Stomach (tissue), 8 donors: ENCODE measurements at regions not wholly inside any gene's neighbourhood (a gene's known extent, or its start where the extent isn't known, plus 50 kb on each side); places are given as distances from the start of the nearest gene placed in this dataset.

Experiments
- DNase-seq, 2 donors: peaks; one replicate each; pipeline versions ENCODE4 v3.0.0 to v3.0.0-alpha.2; 2013 to 2019
- H3K27ac ChIP-seq, 5 donors: fragments of 200-600 bp in 4 of 5; sonication (generic) in 4 of 5; one replicate each; pipeline ENCODE4 v1.5.1; 2013 to 2019; ENCODE audit warnings: mild to moderate bottlenecking in 1 of 5, moderate library complexity in 1 of 5
- H3K27me3 ChIP-seq, 3 donors: fragments of 200-600 bp; sonication (generic); one replicate each; pipeline ENCODE4 v1.5.1; 2017 to 2019; ENCODE audit warnings: mixed run types in 1 of 3
- H3K36me3 ChIP-seq, 4 donors: fragments of 200-600 bp; sonication (generic); 1 replicate in 3 of 4; 2 replicates in 1 of 4; pipeline ENCODE4 v1.5.1; 2016 to 2019
- H3K4me1 ChIP-seq, 4 donors: fragments of 200-600 bp; sonication (generic); one replicate each; pipeline ENCODE4 v1.5.1; 2016 to 2019
- H3K4me3 ChIP-seq, 4 donors: fragments of 200-600 bp; sonication (generic) in 3 of 4; one replicate each; pipeline ENCODE4 v1.5.1; 2016 to 2019; ENCODE audit warnings: mild to moderate bottlenecking in 1 of 4
- H3K9me3 ChIP-seq, 4 donors: fragments of 200-600 bp; sonication (generic); one replicate each; pipeline ENCODE4 v1.5.1; 2016 to 2019
- CTCF ChIP-seq, 7 experiments: fragments of 450-650 bp in 4 of 7; fragments of 200-600 bp in 3 of 7; sonication (generic) in 3 of 7; IDR thresholded peaks; one replicate each; pipeline ENCODE4 v1.5.1; 2016 to 2019; ENCODE audit warnings: antibody characterized with exemption in 7 of 7, control low read depth in 2 of 7, mild to moderate bottlenecking in 1 of 7
- EP300 ChIP-seq: sonication (generic); formaldehyde crosslinking; IDR thresholded peaks from one replicate; pipeline ENCODE4 v1.6.1; 2017; ENCODE audit warnings: antibody characterized with exemption
- POLR2A ChIP-seq, 4 donors: fragments of 450-650 bp; IDR thresholded peaks; one replicate each; pipeline ENCODE4 v1.6.1; 2016; ENCODE audit warnings: antibody characterized with exemption in 4 of 4, control low read depth in 2 of 4, mild to moderate bottlenecking in 1 of 4, moderate library complexity in 1 of 4
- POLR2AphosphoS5 ChIP-seq, 3 donors: sonication (generic); formaldehyde crosslinking; IDR thresholded peaks; one replicate each; pipeline ENCODE4 v1.6.1; 2016; ENCODE audit warnings: antibody characterized with exemption in 3 of 3
- WGBS, 5 donors: extraction: QIAGEN DNeasy Blood & Tissue Kit in 3 of 5; methylation state at CpG; one replicate each; pipeline versions ENCODE4 v1.1.5 to v1.1.7; 2013 to 2018; 5-methylcytosine and 5-hydroxymethylcytosine counted together
- intact Hi-C: fragments of 100-400 bp; cut with DNase I; formaldehyde crosslinking; loops from one replicate; pipeline ENCODE4 v1.15.1; 2023; ENCODE audit warnings: low total_unique reads
- donor health status: healthy with polysubstance abuse.
- donor health status: Bipolar disorder and iron deficiency.
- donor health status: healthy.

- no peaks in the 10 kb centered on the region for H3K36me3 ChIP-seq
- intact Hi-C loops, result no loop called here
- H3K4me3 ChIP-seq, result no peak overlapping the region
- no peaks in the 10 kb centered on the region for H3K9me3 ChIP-seq
- H3K27ac ChIP-seq, result no peak overlapping the region
- no peaks in the 10 kb centered on the region for H3K27me3 ChIP-seq
- H3K4me1 ChIP-seq, result no peaks in the 10 kb centered on the region
- WGBS, 5 donors, result 90 to 95% (median 94%) methylated on average over 4 of the region's 4 CpGs
- no peak for DNase-seq
- no peak for TF ChIP-seq EP300
- TF ChIP-seq POLR2AphosphoS5 (IDR thresholded peaks at IDR 0.05), result no peak
- no peak for TF ChIP-seq CTCF (IDR thresholded peaks at IDR 0.05)
- TF ChIP-seq POLR2A (IDR thresholded peaks at IDR 0.05), result no peak
Measured at GRCh38 chr13:108460043-108460442, 169.4 kb upstream of the MYO16 start.

- H3K9me3 ChIP-seq, result no peaks in the 10 kb centered on the region
- no peaks in the 10 kb centered on the region for H3K4me1 ChIP-seq
- H3K4me3 ChIP-seq, result no peak overlapping the region
- intact Hi-C loops, result no loop called here
- TF ChIP-seq POLR2A (IDR thresholded peaks at IDR 0.05) (no peak), POLR2AphosphoS5 (IDR thresholded peaks at IDR 0.05) (no peak), CTCF (IDR thresholded peaks at IDR 0.05) (no peak), EP300 (no peak)
- WGBS, 5 donors, result 44 to 73% (median 66%) methylated on average over 4 of the region's 4 CpGs
- H3K27ac ChIP-seq, result no peak overlapping the region
- DNase-seq, result no peak
- H3K36me3 ChIP-seq, result no peaks in the 10 kb centered on the region
- no peaks in the 10 kb centered on the region for H3K27me3 ChIP-seq
Measured at GRCh38 chr13:108460746-108461145, 168.7 kb upstream of the MYO16 start.

GRCh38 chr13:108463340-108463739 lies 166.1 kb upstream of the MYO16 start:
- H3K27ac ChIP-seq, result no peak overlapping the region
- peak in 1 of 2 donors; percentile 61 for DNase-seq
- intact Hi-C loops, result no loop called here
- TF ChIP-seq EP300, result no peak
- TF ChIP-seq POLR2AphosphoS5 (IDR thresholded peaks at IDR 0.05), result no peak
- TF ChIP-seq CTCF (IDR thresholded peaks at IDR 0.05), result no peak
- no peak for TF ChIP-seq POLR2A (IDR thresholded peaks at IDR 0.05)
- no peaks in the 10 kb centered on the region for H3K4me1 ChIP-seq
- no peaks in the 10 kb centered on the region for H3K9me3 ChIP-seq
- H3K27me3 ChIP-seq, result no peaks in the 10 kb centered on the region
- 20 to 31% (median 23%) methylated on average over 3 of the region's 3 CpGs for WGBS, 5 donors
- H3K36me3 ChIP-seq, result no peaks in the 10 kb centered on the region
- H3K4me3 ChIP-seq, result no peak overlapping the region

- no peak for DNase-seq
- intact Hi-C loops, result no loop called here
- Histone ChIP-seq H3K27ac (no peak overlapping the region), H3K4me1 (no peaks in the 10 kb centered on the region), H3K36me3 (no peaks in the 10 kb centered on the region), H3K9me3 (peaks cover 0 to 5% (median 0%) of the 10 kb centered on the region in 4 donors), H3K27me3 (no peaks in the 10 kb centered on the region), H3K4me3 (no peak overlapping the region)
- WGBS, 5 donors, result 69 to 76% (median 74%) methylated on average over 5 of the region's 5 CpGs
- TF ChIP-seq EP300 (no peak), POLR2AphosphoS5 (IDR thresholded peaks at IDR 0.05) (no peak), POLR2A (IDR thresholded peaks at IDR 0.05) (no peak), CTCF (IDR thresholded peaks at IDR 0.05) (no peak)
Measured at GRCh38 chr13:108470921-108471320, 158.5 kb upstream of the MYO16 start.
